ENCODE measurements at regions not wholly inside any gene's neighbourhood (a gene's known extent, or its start where the extent isn't known, plus 50 kb on each side); places are given as distances from the start of the nearest gene placed in this dataset.

DNA sequence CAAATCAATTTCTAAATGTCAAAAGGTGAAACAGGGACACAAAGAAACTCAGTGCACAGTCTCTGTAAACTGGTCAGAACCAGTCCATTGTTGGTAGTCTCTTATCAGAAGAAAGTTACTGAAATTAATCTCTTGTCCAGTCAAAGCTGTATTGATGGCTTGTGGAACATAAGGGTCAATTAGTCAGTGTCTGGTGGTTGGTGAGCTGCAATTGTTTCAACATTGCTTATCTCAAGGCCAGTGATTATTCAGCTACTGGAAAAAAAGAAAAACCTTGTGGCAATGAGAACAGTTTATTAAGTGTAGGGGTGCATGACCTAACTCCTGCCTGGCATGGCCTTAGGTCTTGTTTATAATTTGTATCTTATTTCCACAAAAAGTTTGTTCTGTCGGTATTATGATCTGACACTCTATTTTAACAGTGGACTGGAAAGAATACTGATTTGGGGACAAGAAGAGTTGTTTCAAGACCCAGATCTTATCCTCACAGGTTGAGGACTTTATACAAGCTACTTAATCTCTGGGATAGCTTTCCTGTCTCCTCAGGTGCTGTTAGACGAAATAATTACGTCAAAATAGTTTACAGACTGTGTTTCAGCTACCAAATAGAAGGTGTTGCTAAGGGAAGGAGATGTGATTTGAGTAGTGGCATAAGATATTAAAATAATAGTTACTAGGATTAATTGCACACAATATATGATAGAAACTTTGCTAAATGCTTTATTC, 520.0 kb upstream of the IRAK1BP1 start (continued):
- TF ChIP-seq, protein P1, sequence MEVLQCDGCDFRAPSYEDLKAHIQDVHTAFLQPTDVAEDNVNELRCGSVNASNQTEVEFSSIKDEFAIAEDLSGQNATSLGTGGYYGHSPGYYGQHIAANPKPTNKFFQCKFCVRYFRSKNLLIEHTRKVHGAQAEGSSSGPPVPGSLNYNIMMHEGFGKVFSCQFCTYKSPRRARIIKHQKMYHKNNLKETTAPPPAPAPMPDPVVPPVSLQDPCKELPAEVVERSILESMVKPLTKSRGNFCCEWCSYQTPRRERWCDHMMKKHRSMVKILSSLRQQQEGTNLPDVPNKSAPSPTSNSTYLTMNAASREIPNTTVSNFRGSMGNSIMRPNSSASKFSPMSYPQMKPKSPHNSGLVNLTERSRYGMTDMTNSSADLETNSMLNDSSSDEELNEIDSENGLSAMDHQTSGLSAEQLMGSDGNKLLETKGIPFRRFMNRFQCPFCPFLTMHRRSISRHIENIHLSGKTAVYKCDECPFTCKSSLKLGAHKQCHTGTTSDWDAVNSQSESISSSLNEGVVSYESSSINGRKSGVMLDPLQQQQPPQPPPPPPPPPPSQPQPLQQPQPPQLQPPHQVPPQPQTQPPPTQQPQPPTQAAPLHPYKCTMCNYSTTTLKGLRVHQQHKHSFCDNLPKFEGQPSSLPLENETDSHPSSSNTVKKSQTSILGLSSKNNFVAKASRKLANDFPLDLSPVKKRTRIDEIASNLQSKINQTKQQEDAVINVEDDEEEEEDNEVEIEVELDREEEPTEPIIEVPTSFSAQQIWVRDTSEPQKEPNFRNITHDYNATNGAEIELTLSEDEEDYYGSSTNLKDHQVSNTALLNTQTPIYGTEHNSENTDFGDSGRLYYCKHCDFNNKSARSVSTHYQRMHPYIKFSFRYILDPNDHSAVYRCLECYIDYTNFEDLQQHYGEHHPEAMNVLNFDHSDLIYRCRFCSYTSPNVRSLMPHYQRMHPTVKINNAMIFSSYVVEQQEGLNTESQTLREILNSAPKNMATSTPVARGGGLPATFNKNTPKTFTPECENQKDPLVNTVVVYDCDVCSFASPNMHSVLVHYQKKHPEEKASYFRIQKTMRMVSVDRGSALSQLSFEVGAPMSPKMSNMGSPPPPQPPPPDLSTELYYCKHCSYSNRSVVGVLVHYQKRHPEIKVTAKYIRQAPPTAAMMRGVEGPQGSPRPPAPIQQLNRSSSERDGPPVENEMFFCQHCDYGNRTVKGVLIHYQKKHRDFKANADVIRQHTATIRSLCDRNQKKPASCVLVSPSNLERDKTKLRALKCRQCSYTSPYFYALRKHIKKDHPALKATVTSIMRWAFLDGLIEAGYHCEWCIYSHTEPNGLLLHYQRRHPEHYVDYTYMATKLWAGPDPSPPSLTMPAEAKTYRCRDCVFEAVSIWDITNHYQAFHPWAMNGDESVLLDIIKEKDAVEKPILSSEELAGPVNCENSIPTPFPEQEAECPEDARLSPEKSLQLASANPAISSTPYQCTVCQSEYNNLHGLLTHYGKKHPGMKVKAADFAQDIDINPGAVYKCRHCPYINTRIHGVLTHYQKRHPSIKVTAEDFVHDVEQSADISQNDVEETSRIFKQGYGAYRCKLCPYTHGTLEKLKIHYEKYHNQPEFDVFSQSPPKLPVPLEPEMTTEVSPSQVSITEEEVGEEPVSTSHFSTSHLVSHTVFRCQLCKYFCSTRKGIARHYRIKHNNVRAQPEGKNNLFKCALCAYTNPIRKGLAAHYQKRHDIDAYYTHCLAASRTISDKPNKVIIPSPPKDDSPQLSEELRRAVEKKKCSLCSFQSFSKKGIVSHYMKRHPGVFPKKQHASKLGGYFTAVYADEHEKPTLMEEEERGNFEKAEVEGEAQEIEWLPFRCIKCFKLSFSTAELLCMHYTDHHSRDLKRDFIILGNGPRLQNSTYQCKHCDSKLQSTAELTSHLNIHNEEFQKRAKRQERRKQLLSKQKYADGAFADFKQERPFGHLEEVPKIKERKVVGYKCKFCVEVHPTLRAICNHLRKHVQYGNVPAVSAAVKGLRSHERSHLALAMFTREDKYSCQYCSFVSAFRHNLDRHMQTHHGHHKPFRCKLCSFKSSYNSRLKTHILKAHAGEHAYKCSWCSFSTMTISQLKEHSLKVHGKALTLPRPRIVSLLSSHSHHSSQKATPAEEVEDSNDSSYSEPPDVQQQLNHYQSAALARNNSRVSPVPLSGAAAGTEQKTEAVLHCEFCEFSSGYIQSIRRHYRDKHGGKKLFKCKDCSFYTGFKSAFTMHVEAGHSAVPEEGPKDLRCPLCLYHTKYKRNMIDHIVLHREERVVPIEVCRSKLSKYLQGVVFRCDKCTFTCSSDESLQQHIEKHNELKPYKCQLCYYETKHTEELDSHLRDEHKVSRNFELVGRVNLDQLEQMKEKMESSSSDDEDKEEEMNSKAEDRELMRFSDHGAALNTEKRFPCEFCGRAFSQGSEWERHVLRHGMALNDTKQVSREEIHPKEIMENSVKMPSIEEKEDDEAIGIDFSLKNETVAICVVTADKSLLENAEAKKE (CRISPR knock-in tag; IDR thresholded peaks at IDR 0.05), result no peak
- TF ChIP-seq EZH2 (IDR thresholded peaks at IDR 0.05; ENCODE audit: low read depth, unreplicated experiment), result no peak

- H3K4me1 ChIP-seq (ENCODE audit: insufficient read depth), result peaks cover 9% of the 10 kb centered on the region
- ATAC-seq, result no peak
- Mint-ChIP-seq H3K9me3 (no peaks in the 10 kb centered on the region; the same call in 2 of the 3 replicates), H3K27me3 (ENCODE audit: insufficient read depth, low read depth, poor library complexity) (no peaks in the 10 kb centered on the region), H3K4me3 (no peak overlapping the region), H3K27ac (no peak overlapping the region), H3K36me3 (ENCODE audit: low read depth) (no peaks in the 10 kb centered on the region), H3K4me1 (peaks cover 3% of the 10 kb centered on the region; the same call in 2 of the 3 replicates)
- H3K4me2 ChIP-seq, result no peak overlapping the region
- H3K36me3 ChIP-seq (ENCODE audit: insufficient read depth), result no peaks in the 10 kb centered on the region
- H4K20me1 ChIP-seq (replicated peaks; ENCODE audit: insufficient read depth), result no peaks in the 10 kb centered on the region
- H3K4me3 ChIP-seq, result no peak overlapping the region
- no peak for DNase-seq (ENCODE audit: low spot score)
- no peaks in the 10 kb centered on the region for H3K27me3 ChIP-seq (ENCODE audit: insufficient read depth)
- H3K79me2 ChIP-seq (replicated peaks; ENCODE audit: insufficient read depth), result no peaks in the 10 kb centered on the region
- H2AFZ ChIP-seq, result no peak overlapping the region
- no peak overlapping the region for H3K27ac ChIP-seq (ENCODE audit: low read depth)
- no peaks in the 10 kb centered on the region for H3F3A ChIP-seq (replicated peaks; ENCODE audit: low read depth)
- H3K9me2 ChIP-seq (ENCODE audit: insufficient read depth), result no peaks in the 10 kb centered on the region
- TF ChIP-seq POLR2AphosphoS5 (IDR thresholded peaks at IDR 0.05; ENCODE audit: low read depth) (no peak), ZNF114 (CRISPR knock-in tag; IDR thresholded peaks at IDR 0.05) (no peak), NANOG (IDR thresholded peaks at IDR 0.05; ENCODE audit: borderline replicate concordance) (no peak), CREB1 (CRISPR knock-in tag; IDR thresholded peaks at IDR 0.05; ENCODE audit: low read depth) (no peak)
- TF ChIP-seq, protein P2, sequence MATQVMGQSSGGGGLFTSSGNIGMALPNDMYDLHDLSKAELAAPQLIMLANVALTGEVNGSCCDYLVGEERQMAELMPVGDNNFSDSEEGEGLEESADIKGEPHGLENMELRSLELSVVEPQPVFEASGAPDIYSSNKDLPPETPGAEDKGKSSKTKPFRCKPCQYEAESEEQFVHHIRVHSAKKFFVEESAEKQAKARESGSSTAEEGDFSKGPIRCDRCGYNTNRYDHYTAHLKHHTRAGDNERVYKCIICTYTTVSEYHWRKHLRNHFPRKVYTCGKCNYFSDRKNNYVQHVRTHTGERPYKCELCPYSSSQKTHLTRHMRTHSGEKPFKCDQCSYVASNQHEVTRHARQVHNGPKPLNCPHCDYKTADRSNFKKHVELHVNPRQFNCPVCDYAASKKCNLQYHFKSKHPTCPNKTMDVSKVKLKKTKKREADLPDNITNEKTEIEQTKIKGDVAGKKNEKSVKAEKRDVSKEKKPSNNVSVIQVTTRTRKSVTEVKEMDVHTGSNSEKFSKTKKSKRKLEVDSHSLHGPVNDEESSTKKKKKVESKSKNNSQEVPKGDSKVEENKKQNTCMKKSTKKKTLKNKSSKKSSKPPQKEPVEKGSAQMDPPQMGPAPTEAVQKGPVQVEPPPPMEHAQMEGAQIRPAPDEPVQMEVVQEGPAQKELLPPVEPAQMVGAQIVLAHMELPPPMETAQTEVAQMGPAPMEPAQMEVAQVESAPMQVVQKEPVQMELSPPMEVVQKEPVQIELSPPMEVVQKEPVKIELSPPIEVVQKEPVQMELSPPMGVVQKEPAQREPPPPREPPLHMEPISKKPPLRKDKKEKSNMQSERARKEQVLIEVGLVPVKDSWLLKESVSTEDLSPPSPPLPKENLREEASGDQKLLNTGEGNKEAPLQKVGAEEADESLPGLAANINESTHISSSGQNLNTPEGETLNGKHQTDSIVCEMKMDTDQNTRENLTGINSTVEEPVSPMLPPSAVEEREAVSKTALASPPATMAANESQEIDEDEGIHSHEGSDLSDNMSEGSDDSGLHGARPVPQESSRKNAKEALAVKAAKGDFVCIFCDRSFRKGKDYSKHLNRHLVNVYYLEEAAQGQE (IDR thresholded peaks at IDR 0.05; ENCODE audit: unreplicated experiment), result no peak
- TF ChIP-seq, protein P3, sequence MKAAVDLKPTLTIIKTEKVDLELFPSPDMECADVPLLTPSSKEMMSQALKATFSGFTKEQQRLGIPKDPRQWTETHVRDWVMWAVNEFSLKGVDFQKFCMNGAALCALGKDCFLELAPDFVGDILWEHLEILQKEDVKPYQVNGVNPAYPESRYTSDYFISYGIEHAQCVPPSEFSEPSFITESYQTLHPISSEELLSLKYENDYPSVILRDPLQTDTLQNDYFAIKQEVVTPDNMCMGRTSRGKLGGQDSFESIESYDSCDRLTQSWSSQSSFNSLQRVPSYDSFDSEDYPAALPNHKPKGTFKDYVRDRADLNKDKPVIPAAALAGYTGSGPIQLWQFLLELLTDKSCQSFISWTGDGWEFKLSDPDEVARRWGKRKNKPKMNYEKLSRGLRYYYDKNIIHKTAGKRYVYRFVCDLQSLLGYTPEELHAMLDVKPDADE (IDR thresholded peaks at IDR 0.05), result no peak
Measured at GRCh38 chr6:78353040-78353439, 514.3 kb upstream of the IRAK1BP1 start.

Data from GM23338 (cell line).